ENCODE measurements at regions not wholly inside any gene's neighbourhood (a gene's known extent, or its start where the extent isn't known, plus 50 kb on each side); places are given as distances from the start of the nearest gene placed in this dataset. TPM values are rescaled to one million over a fixed set of nuclear protein-coding genes. Genes with fewer than 3 reads are reported as not detected.

DNA sequence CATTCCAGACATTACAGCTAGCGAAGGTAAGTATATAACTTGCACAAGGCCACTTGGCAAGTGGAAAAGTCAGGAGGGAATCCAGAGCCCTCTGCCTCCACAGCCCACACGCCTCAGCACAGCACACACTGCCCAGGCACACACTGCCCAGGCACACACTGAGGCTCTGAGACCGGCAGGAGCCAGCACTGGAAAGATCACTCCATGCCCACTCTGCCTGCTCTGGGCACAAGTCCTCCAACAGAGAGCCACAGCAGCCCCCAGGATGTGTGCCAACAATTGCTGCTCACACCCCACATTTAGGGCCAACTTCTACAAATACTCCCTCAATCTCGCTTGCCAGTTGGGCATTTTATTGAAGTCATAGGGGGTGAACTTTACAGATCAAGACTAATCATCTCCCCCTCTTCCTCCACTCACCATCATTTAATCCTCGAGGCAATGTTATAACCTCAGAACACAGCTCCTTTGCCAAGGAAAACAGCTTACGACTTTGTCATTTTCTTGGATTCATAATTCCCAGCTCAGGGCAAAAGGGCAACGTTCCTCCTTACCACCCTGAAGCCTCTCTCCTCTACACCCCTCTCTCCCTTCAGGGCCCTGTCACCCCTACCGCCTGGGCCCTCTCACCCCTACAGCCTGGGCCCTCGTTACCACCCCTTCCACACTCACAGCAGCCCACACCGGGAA, 53.0 kb upstream of the TPM1 start:
- TF ChIP-seq, protein P1, sequence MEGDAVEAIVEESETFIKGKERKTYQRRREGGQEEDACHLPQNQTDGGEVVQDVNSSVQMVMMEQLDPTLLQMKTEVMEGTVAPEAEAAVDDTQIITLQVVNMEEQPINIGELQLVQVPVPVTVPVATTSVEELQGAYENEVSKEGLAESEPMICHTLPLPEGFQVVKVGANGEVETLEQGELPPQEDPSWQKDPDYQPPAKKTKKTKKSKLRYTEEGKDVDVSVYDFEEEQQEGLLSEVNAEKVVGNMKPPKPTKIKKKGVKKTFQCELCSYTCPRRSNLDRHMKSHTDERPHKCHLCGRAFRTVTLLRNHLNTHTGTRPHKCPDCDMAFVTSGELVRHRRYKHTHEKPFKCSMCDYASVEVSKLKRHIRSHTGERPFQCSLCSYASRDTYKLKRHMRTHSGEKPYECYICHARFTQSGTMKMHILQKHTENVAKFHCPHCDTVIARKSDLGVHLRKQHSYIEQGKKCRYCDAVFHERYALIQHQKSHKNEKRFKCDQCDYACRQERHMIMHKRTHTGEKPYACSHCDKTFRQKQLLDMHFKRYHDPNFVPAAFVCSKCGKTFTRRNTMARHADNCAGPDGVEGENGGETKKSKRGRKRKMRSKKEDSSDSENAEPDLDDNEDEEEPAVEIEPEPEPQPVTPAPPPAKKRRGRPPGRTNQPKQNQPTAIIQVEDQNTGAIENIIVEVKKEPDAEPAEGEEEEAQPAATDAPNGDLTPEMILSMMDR (IDR thresholded peaks at IDR 0.05; ENCODE audit: unreplicated experiment), result no peak
- no peaks in the 10 kb centered on the region for H3K36me3 Mint-ChIP-seq
- no peak for DNase-seq (ENCODE audit: low spot score in 2 of 2, unreplicated experiment in 2 of 2)
- no peak overlapping the region for H3K27ac Mint-ChIP-seq
- no peaks in the 10 kb centered on the region for H3K27me3 Mint-ChIP-seq (ENCODE audit: low read depth)
- H3K9me3 Mint-ChIP-seq, result peaks cover 7% of the 10 kb centered on the region
- peaks cover 36% of the 10 kb centered on the region for H3K4me1 Mint-ChIP-seq
- H3K4me3 Mint-ChIP-seq, result no peak overlapping the region

DNA sequence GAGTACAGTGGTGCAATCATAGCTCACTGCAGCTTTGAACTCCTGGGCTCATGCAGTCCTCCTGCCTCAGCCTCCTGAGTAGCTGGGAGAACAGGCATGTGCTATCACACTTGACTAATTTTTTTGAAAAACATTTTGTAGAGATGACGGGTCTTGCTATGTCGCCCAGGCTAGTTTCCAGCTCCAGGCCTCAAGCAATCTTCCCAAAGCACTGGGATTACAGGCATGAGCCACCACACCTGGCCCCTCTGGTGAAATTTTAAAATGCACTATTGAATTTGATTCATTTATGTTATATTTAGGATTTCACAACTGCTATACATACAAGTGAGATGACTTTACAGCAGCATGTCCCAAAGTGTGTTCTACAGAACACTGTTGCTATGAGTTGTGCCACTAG, 50.8 kb upstream of the TPM1 start:
- Mint-ChIP-seq H3K36me3 (no peaks in the 10 kb centered on the region), H3K4me1 (peaks cover 22% of the 10 kb centered on the region), H3K27me3 (ENCODE audit: low read depth) (no peaks in the 10 kb centered on the region), H3K9me3 (peaks cover 7% of the 10 kb centered on the region), H3K4me3 (no peak overlapping the region), H3K27ac (no peak overlapping the region)
- TF ChIP-seq, protein P1 (IDR thresholded peaks at IDR 0.05; ENCODE audit: unreplicated experiment), result no peak
- DNase-seq (ENCODE audit: low spot score in 2 of 2, unreplicated experiment in 2 of 2), result no peak

DNA sequence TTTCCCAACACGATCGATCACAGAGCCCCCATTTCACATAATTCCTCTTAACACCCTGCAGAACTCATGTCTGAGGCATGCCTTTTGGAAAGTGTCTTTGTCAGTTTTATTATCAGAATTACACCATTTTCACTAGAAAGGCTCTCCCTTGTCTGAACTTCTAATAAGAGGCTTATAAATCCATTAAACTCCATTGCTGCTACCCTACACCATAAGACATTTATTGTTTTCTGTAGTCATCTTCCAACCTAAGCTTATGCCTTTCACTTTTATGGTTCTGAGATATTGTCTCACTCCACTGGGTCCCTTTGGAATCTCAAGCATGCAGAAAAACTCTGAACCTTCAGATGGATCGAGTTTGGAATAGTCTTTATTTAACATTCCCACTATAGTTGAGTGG, 50.2 kb upstream of the TPM1 start:
- H3K27ac Mint-ChIP-seq, result no peak overlapping the region
- TF ChIP-seq, protein P1 (IDR thresholded peaks at IDR 0.05; ENCODE audit: unreplicated experiment), result no peak
- DNase-seq (ENCODE audit: low spot score in 2 of 2, unreplicated experiment in 2 of 2), result no peak
- peaks cover 4% of the 10 kb centered on the region for H3K9me3 Mint-ChIP-seq
- H3K27me3 Mint-ChIP-seq (ENCODE audit: low read depth), result no peaks in the 10 kb centered on the region
- peaks cover 22% of the 10 kb centered on the region for H3K4me1 Mint-ChIP-seq
- H3K36me3 Mint-ChIP-seq, result no peaks in the 10 kb centered on the region
- H3K4me3 Mint-ChIP-seq, result no peak overlapping the region

Small RNA genes in the stretch of these regions (microRNA-seq; reads per million reads assigned to microRNA genes)
- gene MIR190A (274 reads per million, percentile 69 among the genes with 10 or more reads in this experiment), gene MIR6085 (not detected), gene MIR8067 (not detected)
